Astrocyte (in vitro differentiated cells and primary cell): ENCODE measurements at regions not wholly inside any gene's neighbourhood (a gene's known extent, or its start where the extent isn't known, plus 50 kb on each side); places are given as distances from the start of the nearest gene placed in this dataset.
A peak's percentile ranks its signal among the peaks of the same experiment; 100 is the strongest.

ENCODE experiments used
- DNase-seq: peaks from one replicate; pipeline ENCODE4 v3.0.0-alpha.2; 2010; ENCODE audit warnings: low read depth
- FAIRE-seq: peaks from 2 replicates; lab custom pipeline; 2011; peaks lifted over from hg19 to GRCh38; lab: Jason Lieb, UNC
- H2AFZ ChIP-seq: 2 replicates; pipeline ENCODE4 v1.6.0; 2012; ENCODE audit warnings: low read depth, low read length, inconsistent platforms
- H3K27ac ChIP-seq: 2 replicates; pipeline ENCODE4 v1.5.1; 2011; ENCODE audit warnings: low read depth, low read length, inconsistent platforms
- H3K27me3 ChIP-seq: 2 replicates; pipeline ENCODE4 v1.6.0; 2011; ENCODE audit warnings: low read length, inconsistent platforms; ENCODE audit not compliant: insufficient read depth
- H3K36me3 ChIP-seq: 2 replicates; pipeline ENCODE4 v1.5.1; 2011; ENCODE audit warnings: low read length, inconsistent platforms; ENCODE audit not compliant: insufficient read depth
- H3K4me1 ChIP-seq: 2 replicates; pipeline ENCODE4 v1.5.1; 2011; ENCODE audit warnings: low read length, inconsistent platforms; ENCODE audit not compliant: insufficient read depth
- H3K4me2 ChIP-seq: 2 replicates; pipeline ENCODE4 v1.6.0; 2012; ENCODE audit warnings: low read length, inconsistent platforms
- H3K4me3 ChIP-seq: 2 replicates; pipeline ENCODE4 v1.5.1; 2011; ENCODE audit warnings: low read depth, mild to moderate bottlenecking, low read length, inconsistent platforms; ENCODE audit not compliant: insufficient read depth
- H3K79me2 ChIP-seq: 2 replicates; pipeline ENCODE4 v1.6.0; 2012; ENCODE audit warnings: mild to moderate bottlenecking, low read length, inconsistent platforms; ENCODE audit not compliant: insufficient read depth
- H3K9ac ChIP-seq: 2 replicates; pipeline ENCODE4 v1.6.0; 2012; ENCODE audit warnings: mild to moderate bottlenecking, low read length, inconsistent platforms
- H3K9me3 ChIP-seq: 2 replicates; pipeline ENCODE4 v1.5.1; 2012; ENCODE audit warnings: low read depth, mild to moderate bottlenecking, low read length, inconsistent platforms; ENCODE audit not compliant: insufficient read depth
- H4K20me1 ChIP-seq: 2 replicates; pipeline ENCODE4 v1.6.0; 2012; ENCODE audit warnings: low read length, inconsistent platforms; ENCODE audit not compliant: insufficient read depth
- H3K27ac Mint-ChIP-seq: one replicate; pipeline ENCODE4 v1.8.0; 2021; ENCODE audit warnings: mild to moderate bottlenecking, mixed read lengths; ENCODE audit not compliant: unreplicated experiment
- H3K27me3 Mint-ChIP-seq: one replicate; pipeline ENCODE4 v1.8.0; 2021; ENCODE audit warnings: low read depth, mixed read lengths; ENCODE audit not compliant: unreplicated experiment
- H3K36me3 Mint-ChIP-seq: one replicate; pipeline ENCODE4 v1.8.0; 2021; ENCODE audit warnings: low read depth, mixed read lengths; ENCODE audit not compliant: unreplicated experiment
- H3K4me1 Mint-ChIP-seq: one replicate; pipeline ENCODE4 v1.8.0; 2021; ENCODE audit warnings: low read depth, mixed read lengths; ENCODE audit not compliant: unreplicated experiment
- H3K4me3 Mint-ChIP-seq: one replicate; pipeline ENCODE4 v1.8.0; 2021; ENCODE audit warnings: mild to moderate bottlenecking, moderate library complexity, mixed read lengths; ENCODE audit not compliant: unreplicated experiment
- H3K9me3 Mint-ChIP-seq: one replicate; pipeline ENCODE4 v1.8.0; 2021; ENCODE audit warnings: mild to moderate bottlenecking, mixed read lengths; ENCODE audit not compliant: unreplicated experiment
- EZH2 ChIP-seq: IDR thresholded peaks from 2 replicates; pipeline ENCODE4 v1.6.1; 2012; ENCODE audit warnings: mild to moderate bottlenecking, low read length, inconsistent platforms; ENCODE audit not compliant: insufficient read depth
- TF ChIP-seq, protein P1 (sequence below): IDR thresholded peaks from 2 replicates; pipeline ENCODE4 v1.5.1; 2011; ENCODE audit warnings: low read depth, mild to moderate bottlenecking, inconsistent platforms, low read length, moderate library complexity; ENCODE audit not compliant: insufficient read depth

DNA sequence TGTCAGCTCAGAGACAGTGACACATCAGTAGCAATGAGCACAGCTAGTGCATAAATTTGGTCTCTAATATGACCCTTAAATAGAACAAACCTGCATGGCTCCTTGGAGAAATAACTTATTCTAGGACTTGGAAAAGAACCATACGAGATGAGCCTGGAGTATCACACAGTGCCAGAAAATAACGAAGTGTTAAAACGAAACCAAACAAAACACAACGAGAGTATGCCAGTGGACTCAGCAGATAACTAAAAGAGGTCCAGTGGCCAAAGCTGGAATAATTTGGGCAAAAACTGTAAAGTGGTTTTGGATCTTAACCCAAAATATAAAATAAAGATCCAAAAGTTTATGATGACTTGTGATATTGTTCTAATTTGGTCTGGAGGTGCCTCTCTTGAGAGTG, 1599.0 kb upstream of the LRRTM1 start:
- no peak for DNase-seq
- Mint-ChIP-seq H3K4me3 (no peak overlapping the region), H3K36me3 (no peaks in the 10 kb centered on the region), H3K4me1 (no peaks in the 10 kb centered on the region), H3K27ac (no peak overlapping the region), H3K27me3 (no peaks in the 10 kb centered on the region), H3K9me3 (no peaks in the 10 kb centered on the region)
- Histone ChIP-seq H4K20me1 (no peaks in the 10 kb centered on the region), H3K9ac (no peak overlapping the region), H2AFZ (no peak overlapping the region), H3K4me1 (no peaks in the 10 kb centered on the region), H3K4me3 (no peak overlapping the region), H3K79me2 (no peaks in the 10 kb centered on the region), H3K27me3 (no peaks in the 10 kb centered on the region), H3K27ac (no peak overlapping the region), H3K36me3 (no peaks in the 10 kb centered on the region), H3K9me3 (no peaks in the 10 kb centered on the region), H3K4me2 (no peak overlapping the region)
- TF ChIP-seq, protein P1, sequence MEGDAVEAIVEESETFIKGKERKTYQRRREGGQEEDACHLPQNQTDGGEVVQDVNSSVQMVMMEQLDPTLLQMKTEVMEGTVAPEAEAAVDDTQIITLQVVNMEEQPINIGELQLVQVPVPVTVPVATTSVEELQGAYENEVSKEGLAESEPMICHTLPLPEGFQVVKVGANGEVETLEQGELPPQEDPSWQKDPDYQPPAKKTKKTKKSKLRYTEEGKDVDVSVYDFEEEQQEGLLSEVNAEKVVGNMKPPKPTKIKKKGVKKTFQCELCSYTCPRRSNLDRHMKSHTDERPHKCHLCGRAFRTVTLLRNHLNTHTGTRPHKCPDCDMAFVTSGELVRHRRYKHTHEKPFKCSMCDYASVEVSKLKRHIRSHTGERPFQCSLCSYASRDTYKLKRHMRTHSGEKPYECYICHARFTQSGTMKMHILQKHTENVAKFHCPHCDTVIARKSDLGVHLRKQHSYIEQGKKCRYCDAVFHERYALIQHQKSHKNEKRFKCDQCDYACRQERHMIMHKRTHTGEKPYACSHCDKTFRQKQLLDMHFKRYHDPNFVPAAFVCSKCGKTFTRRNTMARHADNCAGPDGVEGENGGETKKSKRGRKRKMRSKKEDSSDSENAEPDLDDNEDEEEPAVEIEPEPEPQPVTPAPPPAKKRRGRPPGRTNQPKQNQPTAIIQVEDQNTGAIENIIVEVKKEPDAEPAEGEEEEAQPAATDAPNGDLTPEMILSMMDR: no peak
- no peak for TF ChIP-seq EZH2
- FAIRE-seq: no peak

DNA sequence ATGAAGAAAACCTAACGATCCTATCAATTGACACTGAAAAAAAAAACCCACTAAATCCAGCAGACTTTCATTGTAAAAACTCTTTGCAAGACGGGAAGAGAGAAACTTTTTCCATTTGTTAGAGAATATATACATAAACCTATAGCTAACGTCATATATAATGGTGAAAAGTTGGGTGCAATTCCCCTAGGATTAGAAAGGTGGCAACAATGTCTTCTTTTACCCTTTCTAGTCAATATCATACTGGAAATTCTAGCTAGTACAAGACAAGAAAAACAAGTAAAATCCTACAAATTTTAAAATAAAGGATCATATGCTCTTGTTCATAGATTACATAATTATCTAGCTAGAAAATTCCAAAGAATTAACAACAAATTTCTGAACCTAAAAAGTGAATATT, 1596.5 kb upstream of the LRRTM1 start:
- H3K4me1 ChIP-seq: no peaks in the 10 kb centered on the region
- FAIRE-seq: no peak
- no peaks in the 10 kb centered on the region for H3K79me2 ChIP-seq
- no peak for DNase-seq
- no peak overlapping the region for H2AFZ ChIP-seq
- no peak overlapping the region for H3K4me2 ChIP-seq
- no peaks in the 10 kb centered on the region for H3K9me3 Mint-ChIP-seq
- TF ChIP-seq, protein P1: no peak
- no peak for TF ChIP-seq EZH2
- H3K36me3 Mint-ChIP-seq: no peaks in the 10 kb centered on the region
- no peak overlapping the region for H3K9ac ChIP-seq
- H3K36me3 ChIP-seq: no peaks in the 10 kb centered on the region
- H3K4me1 Mint-ChIP-seq: peaks cover 5% of the 10 kb centered on the region
- no peak overlapping the region for H3K27ac ChIP-seq
- H3K27ac Mint-ChIP-seq: no peak overlapping the region
- no peak overlapping the region for H3K4me3 ChIP-seq
- no peaks in the 10 kb centered on the region for H3K9me3 ChIP-seq
- no peak overlapping the region for H3K4me3 Mint-ChIP-seq
- no peaks in the 10 kb centered on the region for H4K20me1 ChIP-seq
- H3K27me3 ChIP-seq: no peaks in the 10 kb centered on the region
- no peaks in the 10 kb centered on the region for H3K27me3 Mint-ChIP-seq

DNA sequence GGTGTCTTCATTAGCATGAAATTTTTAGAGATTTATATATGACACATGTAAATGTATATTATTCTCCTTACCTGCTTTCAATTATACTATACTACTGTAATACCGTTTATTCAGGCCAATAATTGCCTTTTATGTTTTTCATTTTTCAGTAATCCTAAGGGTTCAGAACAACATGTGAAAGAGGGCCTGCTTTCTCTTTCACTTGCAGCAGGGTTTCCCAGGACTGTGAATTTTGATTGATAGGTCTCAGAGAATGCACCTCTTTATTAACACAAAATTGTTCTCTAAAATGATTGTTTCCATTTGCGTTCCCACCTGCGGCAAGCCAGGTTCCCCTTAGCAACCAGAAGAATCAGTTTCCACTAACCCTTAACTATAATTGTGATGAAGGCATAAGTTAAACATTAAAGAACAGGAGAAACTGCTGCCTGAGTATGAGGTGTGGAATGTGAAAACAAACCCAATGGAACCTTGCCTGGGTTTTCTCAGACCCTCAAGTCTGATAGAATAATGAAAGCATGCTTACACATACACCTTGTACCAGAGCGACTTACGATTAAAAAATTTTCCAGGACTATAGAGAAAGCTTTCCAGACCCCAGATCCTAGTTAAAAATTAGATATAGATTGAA, 1591.2 kb upstream of the LRRTM1 start:
- Histone ChIP-seq H4K20me1 (no peaks in the 10 kb centered on the region), H3K79me2 (no peaks in the 10 kb centered on the region), H3K36me3 (no peaks in the 10 kb centered on the region), H3K4me1 (no peaks in the 10 kb centered on the region), H2AFZ (no peak overlapping the region), H3K9ac (no peak overlapping the region), H3K27ac (no peak overlapping the region), H3K27me3 (no peaks in the 10 kb centered on the region), H3K4me2 (no peak overlapping the region), H3K4me3 (no peak overlapping the region), H3K9me3 (no peaks in the 10 kb centered on the region)
- Mint-ChIP-seq H3K27me3 (no peaks in the 10 kb centered on the region), H3K4me1 (peaks cover 21% of the 10 kb centered on the region), H3K4me3 (no peak overlapping the region), H3K36me3 (no peaks in the 10 kb centered on the region), H3K27ac (no peak overlapping the region), H3K9me3 (no peaks in the 10 kb centered on the region)
- FAIRE-seq: no peak
- peak; percentile 3 for DNase-seq
- TF ChIP-seq, protein P1: no peak
- TF ChIP-seq EZH2: no peak
